ENCODE measurements at regions not wholly inside any gene's neighbourhood (a gene's known extent, or its start where the extent isn't known, plus 50 kb on each side); places are given as distances from the start of the nearest gene placed in this dataset.

GRCh38 chr17:77693301-77693700 is 265.2 kb upstream of the TNRC6C start:
- TF ChIP-seq, protein P1, sequence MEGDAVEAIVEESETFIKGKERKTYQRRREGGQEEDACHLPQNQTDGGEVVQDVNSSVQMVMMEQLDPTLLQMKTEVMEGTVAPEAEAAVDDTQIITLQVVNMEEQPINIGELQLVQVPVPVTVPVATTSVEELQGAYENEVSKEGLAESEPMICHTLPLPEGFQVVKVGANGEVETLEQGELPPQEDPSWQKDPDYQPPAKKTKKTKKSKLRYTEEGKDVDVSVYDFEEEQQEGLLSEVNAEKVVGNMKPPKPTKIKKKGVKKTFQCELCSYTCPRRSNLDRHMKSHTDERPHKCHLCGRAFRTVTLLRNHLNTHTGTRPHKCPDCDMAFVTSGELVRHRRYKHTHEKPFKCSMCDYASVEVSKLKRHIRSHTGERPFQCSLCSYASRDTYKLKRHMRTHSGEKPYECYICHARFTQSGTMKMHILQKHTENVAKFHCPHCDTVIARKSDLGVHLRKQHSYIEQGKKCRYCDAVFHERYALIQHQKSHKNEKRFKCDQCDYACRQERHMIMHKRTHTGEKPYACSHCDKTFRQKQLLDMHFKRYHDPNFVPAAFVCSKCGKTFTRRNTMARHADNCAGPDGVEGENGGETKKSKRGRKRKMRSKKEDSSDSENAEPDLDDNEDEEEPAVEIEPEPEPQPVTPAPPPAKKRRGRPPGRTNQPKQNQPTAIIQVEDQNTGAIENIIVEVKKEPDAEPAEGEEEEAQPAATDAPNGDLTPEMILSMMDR (IDR thresholded peaks at IDR 0.05; ENCODE audit: insufficient read depth, low read length, poor library complexity, severe bottlenecking), result no peak
- no peak for TF ChIP-seq EZH2phosphoT487 (conservative IDR thresholded peaks at IDR 0.05; ENCODE audit: low read length)

DNA sequence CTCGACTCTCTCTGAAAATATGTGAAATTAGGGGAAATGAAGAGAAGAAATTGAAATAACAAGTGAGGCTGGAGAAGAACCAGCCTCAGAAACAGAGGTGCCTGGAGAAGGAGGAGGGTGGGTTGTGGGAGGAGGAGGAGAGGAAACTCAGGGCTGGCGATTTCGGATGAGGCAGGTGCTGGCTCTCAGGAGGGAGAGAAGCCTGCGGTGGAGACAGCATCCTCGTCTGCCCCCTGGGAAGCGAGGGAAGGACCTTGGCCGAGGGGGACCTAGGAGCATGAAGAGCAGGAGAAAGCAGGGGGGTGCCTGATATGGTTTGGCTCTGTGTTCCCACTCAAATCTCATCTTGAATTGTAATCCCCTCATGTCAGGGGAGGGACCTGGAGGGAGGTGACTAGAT is 264.7 kb upstream of the TNRC6C start:
- no peak overlapping the region for H3K4me3 ChIP-seq (ENCODE audit: insufficient read depth, low read length, poor library complexity, severe bottlenecking)
- no peak overlapping the region for H2AFZ ChIP-seq (ENCODE audit: low read depth, low read length, severe bottlenecking)
- no peaks in the 10 kb centered on the region for H4K20me1 ChIP-seq (ENCODE audit: low read depth, low read length)
- no peak for TF ChIP-seq EZH2phosphoT487 (conservative IDR thresholded peaks at IDR 0.05; ENCODE audit: low read length)
- TF ChIP-seq, protein P1 (IDR thresholded peaks at IDR 0.05; ENCODE audit: insufficient read depth, low read length, poor library complexity, severe bottlenecking), result no peak
- H3K79me2 ChIP-seq (ENCODE audit: insufficient read depth, low read length), result no peaks in the 10 kb centered on the region
- no peaks in the 10 kb centered on the region for H3F3A ChIP-seq (ENCODE audit: insufficient read depth)
- H3K9me2 ChIP-seq (replicated peaks; ENCODE audit: insufficient read depth, low read length), result no peaks in the 10 kb centered on the region
- no peaks in the 10 kb centered on the region for H3K27me3 ChIP-seq (ENCODE audit: low read length)
- H3K27ac ChIP-seq (ENCODE audit: low read depth, low read length), result no peak overlapping the region
- no peak overlapping the region for H3K9ac ChIP-seq (ENCODE audit: low read length)
- no peaks in the 10 kb centered on the region for H3K9me3 ChIP-seq (ENCODE audit: insufficient read depth, low read length)
- H3K36me3 ChIP-seq (ENCODE audit: low read length), result no peaks in the 10 kb centered on the region
- no peak overlapping the region for H3K4me2 ChIP-seq (ENCODE audit: low read depth, low read length, poor library complexity, severe bottlenecking)

More at GRCh38 chr17:77693301-77693700, 265.2 kb upstream of the TNRC6C start:
- Histone ChIP-seq H3F3A (ENCODE audit: insufficient read depth) (no peaks in the 10 kb centered on the region), H3K36me3 (ENCODE audit: low read length) (no peaks in the 10 kb centered on the region), H3K27ac (ENCODE audit: low read depth, low read length) (no peak overlapping the region), H3K9ac (ENCODE audit: low read length) (no peak overlapping the region), H3K4me3 (ENCODE audit: insufficient read depth, low read length, poor library complexity, severe bottlenecking) (no peak overlapping the region), H4K20me1 (ENCODE audit: low read depth, low read length) (no peaks in the 10 kb centered on the region), H2AFZ (ENCODE audit: low read depth, low read length, severe bottlenecking) (no peak overlapping the region), H3K27me3 (ENCODE audit: low read length) (no peaks in the 10 kb centered on the region), H3K9me2 (replicated peaks; ENCODE audit: insufficient read depth, low read length) (no peaks in the 10 kb centered on the region), H3K4me2 (ENCODE audit: low read depth, low read length, poor library complexity, severe bottlenecking) (no peak overlapping the region), H3K79me2 (ENCODE audit: insufficient read depth, low read length) (no peaks in the 10 kb centered on the region), H3K9me3 (ENCODE audit: insufficient read depth, low read length) (no peaks in the 10 kb centered on the region)

DNA sequence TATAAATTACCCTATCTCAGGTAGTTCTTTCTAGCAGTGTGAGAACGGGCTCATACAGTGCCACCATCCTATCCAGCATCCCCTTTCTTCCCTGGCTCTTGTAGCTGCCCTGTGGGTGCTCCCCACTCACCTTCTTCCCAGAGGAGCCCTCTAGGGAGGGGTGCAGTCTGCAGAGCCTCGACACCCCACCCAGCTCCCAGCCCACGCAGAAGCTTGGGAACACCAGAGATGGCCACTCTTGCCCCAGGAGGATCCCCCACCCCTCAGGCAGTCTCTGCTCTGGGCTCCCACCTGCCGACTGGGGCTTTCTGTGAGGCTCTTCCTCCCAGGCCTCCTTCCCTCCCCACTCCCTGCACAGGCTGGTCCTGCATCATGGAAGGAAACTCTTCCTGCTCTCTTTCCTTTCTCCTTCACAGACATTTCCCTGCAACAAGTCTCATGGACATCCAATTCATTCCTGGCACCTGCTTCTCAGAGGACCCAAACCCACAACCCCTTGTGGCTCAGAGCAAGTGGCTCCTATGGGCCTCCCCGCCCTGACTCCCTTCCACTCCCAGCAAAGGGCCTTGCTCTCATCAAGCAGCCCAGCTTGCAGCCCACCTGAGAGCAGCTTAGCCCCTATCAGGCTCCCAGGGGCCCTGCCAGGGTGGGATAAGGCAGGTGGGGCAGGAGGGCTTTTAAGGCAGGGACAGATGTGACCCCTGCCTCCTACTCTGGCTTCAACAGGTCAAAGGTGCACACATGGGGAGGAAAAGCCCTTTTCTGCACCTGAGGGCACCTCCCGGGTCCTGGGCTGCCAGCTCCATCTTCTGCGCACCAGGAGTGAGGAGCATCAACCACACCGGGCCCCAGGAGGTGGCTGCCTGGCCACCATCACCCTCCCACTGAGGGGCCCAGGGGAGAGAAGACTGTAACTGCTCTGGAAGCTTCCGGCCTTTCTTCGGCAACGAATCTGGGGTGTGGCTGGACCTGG is 263.8 kb upstream of the TNRC6C start:
- H3K4me2 ChIP-seq (ENCODE audit: low read depth, low read length, poor library complexity, severe bottlenecking), result no peak overlapping the region
- H4K20me1 ChIP-seq (ENCODE audit: low read depth, low read length), result no peaks in the 10 kb centered on the region
- no peak overlapping the region for H2AFZ ChIP-seq (ENCODE audit: low read depth, low read length, severe bottlenecking)
- H3K9me3 ChIP-seq (ENCODE audit: insufficient read depth, low read length), result no peaks in the 10 kb centered on the region
- no peaks in the 10 kb centered on the region for H3K9me2 ChIP-seq (replicated peaks; ENCODE audit: insufficient read depth, low read length)
- H3K9ac ChIP-seq (ENCODE audit: low read length), result no peak overlapping the region
- no peaks in the 10 kb centered on the region for H3K79me2 ChIP-seq (ENCODE audit: insufficient read depth, low read length)
- no peak overlapping the region for H3K27ac ChIP-seq (ENCODE audit: low read depth, low read length)
- no peaks in the 10 kb centered on the region for H3K27me3 ChIP-seq (ENCODE audit: low read length)
- H3F3A ChIP-seq (ENCODE audit: insufficient read depth), result no peaks in the 10 kb centered on the region
- no peaks in the 10 kb centered on the region for H3K36me3 ChIP-seq (ENCODE audit: low read length)
- TF ChIP-seq, protein P1 (IDR thresholded peaks at IDR 0.05; ENCODE audit: insufficient read depth, low read length, poor library complexity, severe bottlenecking), result no peak
- no peak overlapping the region for H3K4me3 ChIP-seq (ENCODE audit: insufficient read depth, low read length, poor library complexity, severe bottlenecking)
